Fibroblast of skin of right biceps (primary cell): ENCODE measurements at regions not wholly inside any gene's neighbourhood (a gene's known extent, or its start where the extent isn't known, plus 50 kb on each side); places are given as distances from the start of the nearest gene placed in this dataset.
"Not testable (repeated sequence)": the region's sequence is repeated elsewhere in the genome, so short reads cannot be mapped to it uniquely, and the experiment has no call there.

Experiments used
- DNase-seq: peaks from one replicate; pipeline ENCODE4 v3.0.0-alpha.2; 2013

DNA sequence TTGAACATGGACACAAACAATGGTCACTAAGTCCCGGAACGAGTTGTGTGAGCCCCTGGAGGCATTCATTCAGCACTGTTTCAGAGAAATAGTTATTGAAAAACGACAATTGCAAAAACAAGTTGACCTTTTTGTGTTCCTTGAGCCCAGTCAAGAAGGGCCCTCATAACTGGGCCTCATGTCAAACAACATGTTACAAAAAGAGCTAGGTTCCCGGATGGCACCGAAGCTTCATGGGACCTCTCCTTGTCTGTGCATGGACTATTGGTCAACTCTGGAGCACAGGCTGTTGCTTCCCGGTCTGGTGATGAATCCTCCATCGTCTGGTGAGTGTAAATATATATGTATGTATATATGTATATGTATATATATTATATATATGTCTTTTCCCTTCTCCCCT is 176.6 kb downstream of the ALG10 start:
- no peak for DNase-seq

DNA sequence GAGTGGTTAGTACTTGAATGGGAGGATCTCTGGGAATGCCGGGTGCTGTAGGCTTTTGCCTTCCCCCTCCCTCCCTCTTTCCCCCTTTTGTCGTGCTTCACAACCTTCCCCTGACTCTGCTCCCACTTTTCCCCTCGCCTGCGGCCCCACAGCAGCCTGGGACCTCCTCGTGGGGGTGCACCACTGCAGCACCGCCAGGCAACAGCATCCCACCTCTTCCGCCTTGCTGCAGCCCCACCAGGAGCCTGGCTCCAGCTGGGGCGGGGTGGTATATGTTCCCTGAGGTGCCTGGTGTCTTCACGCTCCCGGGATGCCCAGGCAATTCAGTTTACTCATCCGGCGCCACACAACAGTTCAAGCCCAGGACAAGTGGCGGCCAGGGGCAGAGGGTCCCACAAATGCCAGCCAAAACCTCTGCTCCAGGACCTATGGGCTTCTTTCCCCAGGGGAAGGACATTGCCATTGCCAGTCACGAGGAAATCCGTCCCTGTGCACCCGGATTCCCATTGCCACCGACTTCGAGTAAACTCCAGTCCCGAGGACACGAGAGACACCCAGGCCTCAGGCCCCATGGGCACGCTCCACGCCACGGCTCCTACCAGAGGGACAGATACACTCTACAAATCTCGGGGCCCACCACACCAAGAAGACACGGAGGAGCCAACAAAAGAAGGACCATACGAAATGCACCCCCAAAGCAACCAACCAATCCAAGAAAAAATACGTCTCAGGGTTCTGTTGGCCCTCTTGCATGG is 181.7 kb downstream of the ALG10 start:
- DNase-seq = no peak

DNA sequence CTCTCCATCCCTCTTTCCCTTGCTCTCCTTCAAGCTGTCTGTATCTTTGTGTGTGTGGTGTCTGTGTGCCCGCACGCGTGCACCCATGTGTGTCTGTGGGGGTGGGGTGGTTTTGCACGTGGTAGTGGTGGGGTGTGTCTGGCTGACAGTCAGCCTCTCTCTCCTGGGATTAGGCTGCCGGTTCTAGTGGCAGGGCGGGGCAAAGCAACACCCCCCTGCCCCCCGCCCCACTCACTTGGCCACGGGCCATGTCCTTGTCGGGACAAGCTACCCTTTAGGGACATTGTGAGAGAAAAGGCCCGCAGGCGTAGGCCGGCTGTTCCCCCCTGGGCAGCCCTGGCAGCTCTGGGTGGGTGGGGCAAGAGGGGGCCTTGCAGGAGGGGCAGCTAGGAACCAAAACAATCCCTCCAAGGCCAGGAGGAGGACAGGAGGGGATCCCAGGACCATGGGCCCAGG is 182.6 kb downstream of the ALG10 start:
- DNase-seq = no peak

- DNase-seq = no peak
Measured at GRCh38 chr12:34205401-34205800, 183.1 kb downstream of the ALG10 start.

- no peak for DNase-seq
Measured at GRCh38 chr12:34206061-34206785, 183.9 kb downstream of the ALG10 start.

DNA sequence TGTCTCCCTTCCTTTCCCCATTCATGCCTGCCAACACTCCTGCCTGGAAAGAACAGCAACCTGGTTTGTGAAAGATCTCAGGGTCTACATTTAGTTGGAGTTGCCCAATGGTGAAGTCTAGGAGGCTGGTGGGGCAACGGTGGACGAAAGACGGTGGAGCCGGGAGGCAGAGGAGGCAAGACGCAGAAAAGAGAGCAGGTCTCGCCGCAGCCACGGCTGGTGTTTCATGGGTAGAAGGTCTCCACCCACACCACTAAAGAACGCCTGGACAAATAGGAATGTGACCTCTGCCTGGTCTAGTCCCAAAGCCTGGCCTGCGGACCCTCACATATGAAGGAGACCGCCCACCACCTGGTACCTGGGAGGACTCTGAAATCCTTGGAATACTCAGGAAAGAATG is 185.6 kb downstream of the ALG10 start:
- DNase-seq = no peak

DNA sequence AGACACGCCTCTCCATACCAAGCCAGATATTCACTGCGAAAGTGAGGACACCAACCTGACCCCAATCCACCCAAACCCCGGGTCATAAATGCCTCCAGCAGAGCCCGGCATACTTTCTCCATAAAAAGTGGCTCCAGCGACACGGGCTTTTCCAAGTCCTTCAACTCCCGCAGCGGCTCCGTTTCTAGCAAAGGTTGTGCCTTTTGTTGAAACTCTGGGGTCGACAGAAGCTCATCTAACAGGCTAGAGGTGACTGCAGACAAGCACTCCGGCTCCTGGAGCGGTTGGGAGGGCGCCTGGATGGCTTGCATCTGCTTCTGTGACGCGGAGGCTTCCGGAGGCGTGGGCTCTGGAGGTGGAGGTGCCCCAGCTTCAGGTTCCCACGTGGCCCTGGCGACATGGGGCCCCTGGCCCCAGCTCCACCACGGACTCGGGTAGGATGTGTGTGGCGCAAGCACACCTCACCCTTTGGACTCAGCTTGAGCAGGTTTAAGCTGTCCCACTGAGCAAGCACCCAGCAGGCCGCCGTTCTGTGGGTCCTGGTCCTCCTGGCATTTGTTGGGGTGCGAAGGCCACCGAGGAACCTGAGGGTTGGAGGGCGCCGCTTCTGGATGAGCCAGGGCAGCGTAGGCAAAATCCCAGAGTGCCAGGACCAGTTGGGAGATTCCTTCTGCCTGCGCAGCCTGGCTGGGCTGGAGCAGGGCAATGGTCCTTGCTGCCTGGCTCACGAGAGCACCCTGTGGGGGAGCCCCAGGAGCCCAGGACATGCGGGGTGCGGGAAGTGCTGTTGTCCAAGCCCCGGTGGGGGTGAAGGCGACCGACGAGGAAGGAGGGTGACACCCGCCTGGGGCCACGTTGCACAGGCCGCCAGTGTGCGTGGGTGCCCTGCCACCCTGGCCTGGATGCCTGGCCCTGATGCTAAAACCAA is 186.3 kb downstream of the ALG10 start:
- DNase-seq = no peak

- no peak for DNase-seq
Measured at GRCh38 chr12:34209259-34209835, 187.1 kb downstream of the ALG10 start.

DNA sequence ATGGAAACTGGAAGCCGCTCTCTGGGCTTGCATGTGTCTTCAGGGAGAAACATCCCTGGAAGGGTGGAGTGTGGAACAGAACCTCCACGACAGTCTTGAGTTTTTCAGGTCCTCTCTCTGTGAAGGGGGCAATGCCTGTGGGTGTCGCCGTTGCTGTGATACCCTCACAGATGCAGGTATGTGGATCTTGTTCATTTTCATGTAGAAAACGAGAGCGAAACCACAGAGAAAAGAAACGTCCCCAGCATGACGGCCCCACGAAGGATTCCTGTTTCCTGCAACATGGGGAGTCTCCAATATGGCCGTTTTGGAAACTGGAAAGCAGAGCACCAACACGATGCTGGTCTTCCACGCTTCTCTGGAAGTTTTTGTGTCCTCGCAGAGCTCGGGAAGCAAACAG is 187.9 kb downstream of the ALG10 start:
- DNase-seq = no peak

DNA sequence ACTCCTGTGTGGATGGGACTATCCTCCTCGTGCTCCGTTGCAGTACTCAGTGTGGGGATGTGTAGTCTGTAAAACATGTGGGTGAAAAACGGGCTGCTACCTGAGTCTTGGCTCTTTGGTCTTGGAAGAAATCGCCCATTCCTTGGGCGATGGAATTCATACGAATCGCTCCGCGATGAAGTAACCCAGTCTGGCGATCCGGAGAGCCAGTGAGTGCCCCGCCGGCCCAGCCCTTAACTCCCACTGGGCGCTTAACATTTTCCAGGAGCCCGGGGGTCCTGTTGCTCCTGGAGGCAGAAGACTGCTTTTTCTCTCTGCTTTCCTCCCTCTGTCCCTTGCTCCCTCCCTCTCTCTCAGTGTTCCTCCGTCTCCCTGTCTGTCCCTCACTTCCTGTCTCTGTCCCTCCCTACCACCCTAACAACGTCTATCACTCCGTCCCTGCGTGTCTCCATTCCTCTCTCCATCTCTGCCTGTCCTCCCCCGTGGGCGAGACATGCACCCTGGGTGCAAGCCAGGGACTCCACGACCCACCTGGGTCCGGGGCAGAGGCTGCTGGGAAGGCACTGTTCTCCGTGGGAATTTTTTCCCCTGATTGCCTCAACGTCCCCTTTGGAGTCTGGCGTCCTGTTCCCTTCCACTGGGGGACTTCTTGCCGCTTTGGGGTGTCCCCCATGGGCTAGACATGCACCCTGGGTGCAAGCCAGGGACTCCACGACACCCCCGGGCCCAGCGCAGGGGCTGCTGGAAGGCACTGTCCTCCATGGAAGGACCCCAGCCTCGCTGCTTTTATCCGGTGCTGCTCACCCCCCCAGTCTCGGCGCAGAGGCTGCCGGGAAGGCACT is 188.6 kb downstream of the ALG10 start:
- no peak for DNase-seq

- no peak for DNase-seq
Measured at GRCh38 chr12:34212651-34213050, 190.4 kb downstream of the ALG10 start.

- DNase-seq = no peak
Measured at GRCh38 chr12:34214011-34214410, 191.7 kb downstream of the ALG10 start.

- DNase-seq = no peak
Measured at GRCh38 chr12:34215213-34215892, 193.1 kb downstream of the ALG10 start.

- DNase-seq = no peak
Measured at GRCh38 chr12:34215893-34216285, 193.6 kb downstream of the ALG10 start.

- DNase-seq = no peak
Measured at GRCh38 chr12:34217660-34218059, 195.4 kb downstream of the ALG10 start.

DNA sequence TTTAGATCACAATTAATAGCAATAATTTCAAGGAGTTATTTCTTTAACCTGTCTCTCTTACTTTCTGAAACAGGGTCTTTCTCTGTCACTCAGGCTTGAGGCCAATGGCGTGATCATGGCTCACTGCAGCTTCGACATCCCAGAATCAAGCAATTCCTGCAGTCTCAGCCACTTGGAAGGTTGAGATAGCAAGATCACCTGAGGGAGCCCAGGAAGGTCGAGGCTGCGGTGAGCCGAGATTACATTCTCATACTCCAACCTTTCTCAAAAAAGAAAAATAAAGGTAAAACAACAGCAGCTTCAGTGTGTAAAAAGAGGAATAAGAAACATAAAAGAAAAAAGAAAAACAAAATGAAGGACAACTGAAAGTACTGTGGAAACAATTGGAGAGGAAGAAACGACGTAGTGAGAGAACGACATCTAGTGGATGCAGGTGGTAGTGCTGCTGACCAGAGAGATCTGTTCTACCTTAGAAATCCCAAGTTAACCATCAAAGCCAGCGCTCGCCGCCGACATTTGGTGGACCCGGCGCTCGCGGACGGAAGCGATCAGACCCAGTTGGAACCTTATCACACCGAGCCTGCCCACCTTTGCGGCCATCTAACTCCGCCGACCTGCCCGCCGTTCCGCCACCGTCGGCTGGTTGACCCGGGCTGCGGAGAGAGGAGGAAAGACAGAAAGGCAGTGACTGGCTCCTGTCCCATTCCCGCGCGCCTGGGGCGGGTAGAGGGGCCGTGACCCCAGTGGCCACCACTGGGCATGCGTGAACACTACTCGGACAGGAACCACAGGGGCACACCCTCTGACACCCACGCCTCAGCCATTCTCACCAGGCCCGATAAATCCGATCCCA is 196.1 kb downstream of the ALG10 start:
- peak; percentile 2 for DNase-seq

- DNase-seq = peak; percentile 2
Measured at GRCh38 chr12:34219046-34219770, 196.9 kb downstream of the ALG10 start.

- not testable (repeated sequence) for DNase-seq
Measured at GRCh38 chr12:34220079-34220478, 197.8 kb downstream of the ALG10 start.

DNA sequence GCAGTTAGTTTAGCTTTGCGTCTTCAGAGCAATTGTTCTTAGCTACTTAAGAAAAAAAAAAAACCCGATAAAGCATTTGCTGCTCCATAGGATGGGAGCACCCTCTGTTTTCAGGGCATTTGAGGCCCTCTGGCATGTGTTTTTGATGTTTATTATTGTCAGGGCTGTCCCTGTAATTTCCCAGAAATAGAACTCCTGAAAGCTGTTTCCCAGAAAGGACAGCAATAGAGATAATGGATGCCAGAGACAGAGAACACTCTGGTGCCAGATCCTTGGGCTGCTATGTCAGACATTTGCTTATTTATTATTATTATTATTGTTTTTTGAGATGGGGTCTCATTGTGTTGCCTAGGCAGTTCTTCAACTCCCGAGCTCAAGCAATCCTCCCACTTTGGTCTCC is 201.3 kb downstream of the ALG10 start:
- DNase-seq = no peak

GRCh38 chr12:34226044-34226443 is 203.7 kb downstream of the ALG10 start:
- not testable (repeated sequence) for DNase-seq
